COLO829 (cell line): ENCODE measurements at regions not wholly inside any gene's neighbourhood (a gene's known extent, or its start where the extent isn't known, plus 50 kb on each side); places are given as distances from the start of the nearest gene placed in this dataset.
"Not testable (repeated sequence)": the region's sequence is repeated elsewhere in the genome, so short reads cannot be mapped to it uniquely, and the experiment has no call there.

Source experiments
- DNase-seq: peaks from one replicate; pipeline ENCODE4 v3.0.0; 2012; ENCODE audit warnings: low spot score

GRCh38 chr5:68991279-68992084, 102.3 kb upstream of the SLC30A5 start:
- no peak for DNase-seq

DNA sequence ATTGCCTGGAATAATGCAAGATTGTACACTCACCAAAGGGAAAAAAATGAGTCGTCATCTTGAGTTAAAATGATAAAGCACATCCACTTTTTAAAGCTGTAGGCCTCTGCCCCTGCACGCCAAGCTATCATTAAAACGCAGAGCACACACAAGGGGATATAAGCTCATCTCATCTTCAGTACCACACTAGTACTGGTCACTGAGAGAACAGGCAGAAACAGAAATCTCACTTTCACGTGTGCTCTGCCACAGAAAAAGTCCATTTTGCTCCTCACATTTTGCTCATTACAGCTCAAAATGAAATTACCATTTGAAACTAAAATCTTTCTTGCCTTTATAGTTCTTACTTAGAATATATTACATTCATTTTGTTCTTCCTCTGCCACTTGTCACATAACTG, 99.2 kb upstream of the SLC30A5 start:
- DNase-seq: no peak

- DNase-seq: no peak
These were observed 97.8 kb upstream of the SLC30A5 start for GRCh38 chr5:68995845-68996545.

GRCh38 chr5:68999181-68999580, 94.6 kb upstream of the SLC30A5 start:
- DNase-seq: no peak

DNA sequence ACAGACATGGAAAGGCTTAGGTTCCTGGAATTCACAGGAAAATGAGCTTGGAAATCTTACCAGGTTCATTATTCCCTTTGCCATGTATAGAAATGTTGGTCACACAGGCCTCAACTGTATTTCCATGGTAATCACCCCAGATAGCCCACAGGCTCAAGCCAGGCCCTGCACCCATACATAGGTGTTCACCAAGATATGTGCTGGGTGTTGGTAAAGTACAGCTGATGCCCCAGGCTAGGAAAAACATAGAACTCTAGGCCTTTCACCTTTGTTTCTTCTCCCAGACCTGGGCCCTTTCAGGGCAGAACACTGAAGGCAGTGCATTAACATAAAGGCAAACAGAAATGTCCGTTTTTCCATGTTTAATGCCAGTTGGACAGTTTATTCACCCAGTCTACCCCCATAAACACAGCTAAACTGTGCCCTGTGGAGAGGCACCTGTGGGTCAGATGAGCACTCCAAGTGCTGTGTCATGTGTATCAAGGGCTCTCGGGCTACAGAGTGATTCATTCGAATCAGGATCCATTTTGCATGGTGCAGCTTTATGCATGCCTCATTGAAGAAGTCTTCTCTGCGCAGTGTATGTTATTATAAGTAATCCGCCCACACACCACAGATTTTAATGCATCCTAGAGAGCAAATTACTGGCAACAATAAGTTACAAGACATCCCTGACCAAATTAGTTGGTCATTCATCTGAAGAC, 93.4 kb upstream of the SLC30A5 start:
- no peak for DNase-seq

- DNase-seq: no peak
These were observed 92.9 kb upstream of the SLC30A5 start for GRCh38 chr5:69000949-69001348.

DNA sequence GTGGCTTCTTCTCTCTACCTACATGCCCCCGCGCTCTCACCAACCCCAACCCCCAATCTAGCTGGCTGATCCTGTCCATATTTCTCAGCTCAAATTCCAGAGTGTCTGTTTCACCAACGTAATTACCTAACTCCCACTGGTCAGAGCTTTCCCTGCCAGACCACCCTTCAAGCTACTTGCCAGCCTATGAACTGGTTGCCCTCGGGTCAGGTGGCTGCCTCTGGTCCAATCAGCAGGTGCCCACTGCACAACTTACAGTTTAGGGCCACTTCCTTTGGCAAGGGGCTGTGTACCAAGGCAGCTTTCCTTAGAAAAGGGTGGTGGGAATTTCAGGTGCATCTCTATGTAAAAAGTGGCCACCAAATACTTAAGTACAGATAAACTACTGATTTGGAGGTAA, 92.2 kb upstream of the SLC30A5 start:
- no peak for DNase-seq

- DNase-seq: no peak
These were observed 89.7 kb upstream of the SLC30A5 start for GRCh38 chr5:69004127-69004526.

DNA sequence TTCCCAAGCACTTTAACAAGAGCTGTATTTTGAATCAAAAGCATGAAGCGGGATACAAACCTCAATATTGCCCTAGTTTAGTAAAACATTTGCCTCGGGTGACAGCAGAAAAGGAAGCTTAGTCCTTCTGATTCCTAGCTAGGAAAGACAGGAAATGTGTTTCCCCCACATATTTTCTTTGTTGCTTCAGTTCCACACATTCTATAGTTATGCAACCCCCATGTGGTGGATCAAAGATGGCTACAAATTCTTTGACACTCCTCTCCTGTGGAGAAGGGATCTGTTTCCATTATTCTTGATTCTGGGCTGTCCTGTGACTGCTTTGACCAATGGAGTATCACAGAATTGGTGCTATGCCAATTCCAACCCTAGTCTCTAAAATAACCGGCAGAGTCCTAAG, 89.1 kb upstream of the SLC30A5 start:
- no peak for DNase-seq

DNA sequence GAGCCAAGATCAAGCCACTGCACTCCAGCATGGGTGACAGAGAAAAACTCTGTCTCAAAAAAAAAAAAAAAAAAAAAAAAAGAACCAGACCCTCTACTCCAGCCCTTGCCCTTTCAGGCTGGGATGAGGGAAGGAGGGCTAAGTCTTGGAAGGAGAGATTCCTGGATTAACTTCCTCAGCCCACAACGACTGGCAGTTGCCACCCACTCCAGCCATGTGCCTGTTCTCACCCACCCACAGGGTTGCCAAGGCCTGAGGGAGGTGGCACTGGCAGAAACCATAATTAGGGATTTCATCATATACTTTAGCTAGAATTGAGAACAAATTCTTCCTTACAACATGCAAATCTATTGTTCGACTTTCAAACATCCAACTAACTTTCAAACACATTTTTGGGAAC, 87.8 kb upstream of the SLC30A5 start:
- no peak for DNase-seq

DNA sequence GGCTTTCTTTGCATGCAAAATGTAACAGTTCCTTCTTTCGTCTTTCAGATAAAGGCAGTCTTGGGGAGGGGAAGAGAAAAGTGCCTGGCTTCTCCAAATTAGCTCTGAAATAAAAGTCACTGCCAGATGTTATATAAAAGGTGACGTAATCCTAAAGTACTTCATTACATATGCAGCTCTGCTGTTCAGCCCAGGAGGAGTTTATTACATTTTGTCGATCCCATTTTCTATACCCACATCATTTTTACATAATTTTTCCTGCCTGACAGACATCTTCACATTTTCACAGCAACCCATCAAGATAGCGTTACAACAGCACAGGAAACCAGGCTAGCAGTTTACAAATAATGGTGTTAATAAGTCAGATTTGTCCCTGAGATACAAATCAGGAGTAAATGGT, 86.7 kb upstream of the SLC30A5 start:
- DNase-seq: no peak

- peak; percentile 16 for DNase-seq
These were observed 86.0 kb upstream of the SLC30A5 start for GRCh38 chr5:69007726-69008368.

GRCh38 chr5:69010476-69010875, 83.3 kb upstream of the SLC30A5 start:
- DNase-seq: no peak

GRCh38 chr5:69011910-69012309, 81.9 kb upstream of the SLC30A5 start:
- DNase-seq: no peak

GRCh38 chr5:69013481-69013880, 80.3 kb upstream of the SLC30A5 start:
- DNase-seq: no peak

DNA sequence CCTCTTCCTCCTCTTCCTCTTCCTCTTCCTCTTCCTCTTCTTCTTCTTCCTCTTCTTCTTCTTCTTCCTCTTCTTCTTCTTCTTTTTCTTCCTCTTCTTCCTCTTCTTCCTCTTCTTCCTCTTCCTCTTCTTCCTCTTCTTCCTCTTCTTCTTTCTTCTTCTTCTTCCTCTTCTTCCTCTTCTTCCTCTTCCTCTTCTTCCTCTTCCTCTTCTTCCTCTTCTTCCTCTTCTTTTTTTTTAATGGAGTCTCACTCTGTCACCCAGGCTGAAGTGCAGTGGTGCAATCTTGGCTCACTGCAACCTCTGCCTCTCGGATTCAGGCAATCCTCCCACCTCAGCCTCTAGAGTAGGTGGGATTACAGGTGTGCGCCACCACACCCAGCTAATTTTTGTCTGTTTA, 79.8 kb upstream of the SLC30A5 start:
- not testable (repeated sequence) for DNase-seq

GRCh38 chr5:69019668-69020375, 74.0 kb upstream of the SLC30A5 start:
- DNase-seq: no peak

- DNase-seq: peak; percentile 48
These were observed 69.6 kb upstream of the SLC30A5 start for GRCh38 chr5:69024241-69024651.

GRCh38 chr5:69029292-69029691, 64.5 kb upstream of the SLC30A5 start:
- DNase-seq: no peak

GRCh38 chr5:69030358-69031062, 63.3 kb upstream of the SLC30A5 start:
- DNase-seq: no peak

- no peak for DNase-seq
These were observed 61.8 kb upstream of the SLC30A5 start for GRCh38 chr5:69032009-69032408.
